Hepatocyte (in vitro differentiated cells): ENCODE measurements at regions not wholly inside any gene's neighbourhood (a gene's known extent, or its start where the extent isn't known, plus 50 kb on each side); places are given as distances from the start of the nearest gene placed in this dataset.

Experiments
- EZH2 ChIP-seq: fragments of 200-600 bp; sonication (generic); IDR thresholded peaks from 2 replicates; pipeline ENCODE4 v1.6.1; 2016; ENCODE audit warnings: antibody characterized with exemption, mild to moderate bottlenecking, borderline replicate concordance
- EZH2phosphoT487 ChIP-seq: fragments of 200-600 bp; sonication (generic); IDR thresholded peaks from one replicate; pipeline ENCODE4 v1.6.1; 2018; ENCODE audit warnings: antibody characterized with exemption, mild to moderate bottlenecking, low read depth, moderate library complexity; ENCODE audit not compliant: unreplicated experiment, severe bottlenecking

DNA sequence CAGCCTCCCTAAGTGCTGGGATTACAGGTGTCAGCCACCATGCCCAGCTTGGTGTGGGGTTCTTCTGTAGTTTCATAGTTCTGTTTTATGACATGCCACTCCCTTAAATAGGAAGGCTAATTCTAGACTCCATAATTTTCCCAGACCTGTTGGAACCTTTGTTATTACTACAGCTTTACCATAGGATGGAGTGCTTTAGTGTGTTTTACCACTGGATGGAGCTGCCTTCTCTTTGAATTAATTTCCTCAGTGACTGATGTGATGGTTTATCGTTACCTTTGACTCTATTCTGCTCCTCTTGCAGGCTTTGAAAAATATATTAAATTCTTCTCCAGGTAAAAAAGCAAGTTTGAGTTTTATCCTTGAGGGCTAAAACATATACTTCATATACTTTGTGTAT lies 84.6 kb upstream of the NEK7 start:
- TF ChIP-seq EZH2 (no peak), EZH2phosphoT487 (no peak)
